Keratinocyte (primary cell): ENCODE measurements at regions not wholly inside any gene's neighbourhood (a gene's known extent, or its start where the extent isn't known, plus 50 kb on each side); places are given as distances from the start of the nearest gene placed in this dataset.

Experiments
- CTCF ChIP-seq, 3 experiments: IDR thresholded peaks in 1 of 3; conservative IDR thresholded peaks in 1 of 3; optimal IDR thresholded peaks in 1 of 3; 2 replicates in 2 of 3; 3 replicates in 1 of 3; pipeline versions ENCODE3 to v1.5.1; 2011; ENCODE audit warnings: low read length in 3 of 3, mild to moderate bottlenecking in 3 of 3, moderate library complexity in 2 of 3, control low read depth in 1 of 3, inconsistent platforms in 1 of 3; ENCODE audit not compliant: insufficient read depth in 2 of 3; ENCODE audit errors: extremely low read depth in 1 of 3
- EZH2 ChIP-seq: IDR thresholded peaks from one replicate; pipeline ENCODE4 v1.6.1; 2012; ENCODE audit warnings: inconsistent platforms, mild to moderate bottlenecking, low read length, moderate library complexity

- TF ChIP-seq CTCF (optimal IDR thresholded peaks at IDR 0.05 in 1 of 3, IDR thresholded peaks at IDR 0.05 in 1 of 3, conservative IDR thresholded peaks at IDR 0.05 in 1 of 3; ENCODE audit: extremely low read depth in 1 of 3, insufficient read depth in 2 of 3, low read length in 3 of 3) (no peak), EZH2 (no peak)
Observed at GRCh38 chr18:60893355-60894097, 439.7 kb upstream of the CDH20 start.
